Stimulated activated naive B cell treated with anti-CD40 and anti-IgM and Interleukin-4, amounts not matched to agents 10 μg/mL and 1 μg/mL and 100 μg/mL, for 72 hours (primary cell): ENCODE measurements at regions not wholly inside any gene's neighbourhood (a gene's known extent, or its start where the extent isn't known, plus 50 kb on each side); places are given as distances from the start of the nearest gene placed in this dataset.

Source experiments
- ATAC-seq, 2 donors: fragments of 150-1000 bp; cut with Tn5 transposase; replicated peaks; 2 replicates each; pipeline ENCODE4 v1.10.0; 2021; ENCODE audit warnings: moderate library complexity in 1 of 2
- DNase-seq: peaks from one replicate; pipeline ENCODE4 v3.0.0; 2021
- H3K27ac Mint-ChIP-seq: one replicate; pipeline ENCODE4 v1.8.0; 2022; ENCODE audit warnings: mild to moderate bottlenecking, mixed read lengths
- H3K27me3 Mint-ChIP-seq, 2 donors: one replicate each; pipeline ENCODE4 v1.8.0; 2022; ENCODE audit warnings: mixed read lengths in 2 of 2
- H3K36me3 Mint-ChIP-seq, 2 donors: one replicate each; pipeline ENCODE4 v1.8.0; 2022; ENCODE audit warnings: mixed read lengths in 2 of 2, mild to moderate bottlenecking in 1 of 2
- H3K4me1 Mint-ChIP-seq, 2 donors: one replicate each; pipeline ENCODE4 v1.8.0; 2022; ENCODE audit warnings: mixed read lengths in 2 of 2, mild to moderate bottlenecking in 1 of 2
- H3K4me3 Mint-ChIP-seq, 2 donors: one replicate each; pipeline ENCODE4 v1.8.0; 2022; ENCODE audit warnings: mild to moderate bottlenecking in 2 of 2, mixed read lengths in 2 of 2, moderate library complexity in 1 of 2
- H3K9me3 Mint-ChIP-seq, 2 donors: one replicate each; pipeline ENCODE4 v1.8.0; 2022; ENCODE audit warnings: mixed read lengths in 2 of 2, mild to moderate bottlenecking in 1 of 2

DNA sequence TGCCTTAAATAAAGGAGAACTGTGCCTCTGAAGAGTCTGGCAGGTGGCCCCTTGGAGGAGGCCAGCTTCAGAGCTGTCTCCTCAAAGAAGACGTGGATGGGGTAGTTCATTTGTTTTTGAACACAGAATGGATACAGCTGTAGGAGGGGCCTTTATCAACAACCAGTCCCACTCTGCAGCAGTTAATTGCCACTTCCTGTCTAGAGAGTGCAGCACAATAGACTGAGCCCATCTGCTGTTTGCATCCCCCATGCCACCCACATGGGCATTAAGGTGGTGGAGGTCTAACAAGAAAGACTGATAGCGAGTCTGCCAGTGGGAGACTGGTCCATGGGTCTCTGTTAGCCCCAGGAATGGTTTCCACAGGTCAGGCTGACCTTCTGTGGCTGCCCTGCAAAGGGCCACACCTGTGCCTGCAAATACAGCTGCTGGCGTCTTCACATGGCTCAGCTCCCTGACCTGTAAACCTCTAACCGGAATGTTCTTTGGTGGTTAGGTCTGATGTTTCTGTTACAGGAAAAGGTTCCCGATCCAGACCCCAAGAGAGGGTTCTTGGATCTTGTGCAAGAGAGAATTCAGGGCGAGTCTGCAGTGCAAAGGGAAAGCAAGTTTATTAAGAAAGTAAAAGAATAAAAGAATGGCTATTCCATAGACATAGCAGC is 153.3 kb upstream of the ITGA6 start:
- Mint-ChIP-seq H3K27me3 (peaks cover 14 to 18% of the 10 kb centered on the region in 2 donors), H3K36me3 (peaks cover 5 to 11% of the 10 kb centered on the region in 2 donors), H3K4me3 (no peak overlapping the region), H3K9me3 (peaks cover 8 to 12% of the 10 kb centered on the region in 2 donors), H3K4me1 (peaks cover 7 to 12% of the 10 kb centered on the region in 2 donors), H3K27ac (no peak overlapping the region)
- ATAC-seq (no peak), DNase-seq (no peak)

DNA sequence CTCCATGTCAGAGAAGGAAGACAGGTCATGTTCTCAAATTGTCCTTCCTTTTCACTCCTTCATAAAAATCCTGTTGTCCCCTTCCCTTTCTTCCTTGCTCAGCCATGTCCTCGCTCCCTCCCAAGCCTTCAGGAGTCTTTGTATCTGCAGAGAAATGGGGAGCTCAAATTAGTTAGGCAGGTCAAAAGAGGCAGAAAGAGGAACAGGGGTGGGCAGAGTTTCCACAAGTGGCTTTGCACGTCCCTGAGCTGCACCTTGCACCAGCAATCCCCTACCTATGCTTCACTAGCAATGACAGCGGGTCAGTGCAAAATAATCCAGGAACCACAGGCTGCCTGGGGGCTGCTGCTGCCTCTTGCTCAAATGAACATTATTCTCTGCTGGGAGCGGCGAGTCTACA is 152.1 kb upstream of the ITGA6 start:
- Mint-ChIP-seq H3K4me3 (no peak overlapping the region), H3K36me3 (peaks cover 5 to 11% of the 10 kb centered on the region in 2 donors), H3K27ac (no peak overlapping the region)

DNA sequence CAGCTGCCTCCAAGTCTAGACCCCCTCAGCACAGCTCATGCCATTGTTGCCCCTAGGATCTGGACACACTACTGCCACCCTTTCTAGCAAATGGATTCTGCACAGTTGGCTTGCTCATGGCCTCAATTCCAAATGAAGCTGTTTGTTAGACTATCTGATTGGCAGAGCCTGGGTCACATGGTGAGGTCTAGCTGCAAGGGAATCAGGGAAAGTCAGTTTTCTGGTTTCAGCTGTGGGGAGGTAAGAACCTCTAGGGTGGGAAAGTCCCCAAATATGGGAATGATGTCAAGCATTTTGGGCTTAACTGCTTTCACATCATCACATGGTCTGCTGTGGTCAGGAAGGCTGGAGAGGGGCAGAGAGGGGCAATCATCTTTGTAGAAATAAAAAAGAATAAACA is 150.4 kb upstream of the ITGA6 start:
- DNase-seq (no peak), ATAC-seq (no peak)
- Mint-ChIP-seq H3K4me1 (peaks cover 19 to 20% of the 10 kb centered on the region in 2 donors), H3K9me3 (peaks cover 8 to 12% of the 10 kb centered on the region in 2 donors), H3K27me3 (peaks cover 9 to 14% of the 10 kb centered on the region in 2 donors), H3K27ac (peak overlapping the region; percentile 38), H3K36me3 (peaks cover 5 to 11% of the 10 kb centered on the region in 2 donors), H3K4me3 (no peak overlapping the region)

More for the DNA sequence above, 152.1 kb upstream of the ITGA6 start:
- no peak for DNase-seq
- ATAC-seq = peak in 1 of 2 donors; percentile 46
- H3K9me3 Mint-ChIP-seq = peaks cover 8 to 12% of the 10 kb centered on the region in 2 donors
- peaks cover 14 to 18% of the 10 kb centered on the region in 2 donors for H3K27me3 Mint-ChIP-seq
- peaks cover 7 to 12% of the 10 kb centered on the region in 2 donors for H3K4me1 Mint-ChIP-seq

DNA sequence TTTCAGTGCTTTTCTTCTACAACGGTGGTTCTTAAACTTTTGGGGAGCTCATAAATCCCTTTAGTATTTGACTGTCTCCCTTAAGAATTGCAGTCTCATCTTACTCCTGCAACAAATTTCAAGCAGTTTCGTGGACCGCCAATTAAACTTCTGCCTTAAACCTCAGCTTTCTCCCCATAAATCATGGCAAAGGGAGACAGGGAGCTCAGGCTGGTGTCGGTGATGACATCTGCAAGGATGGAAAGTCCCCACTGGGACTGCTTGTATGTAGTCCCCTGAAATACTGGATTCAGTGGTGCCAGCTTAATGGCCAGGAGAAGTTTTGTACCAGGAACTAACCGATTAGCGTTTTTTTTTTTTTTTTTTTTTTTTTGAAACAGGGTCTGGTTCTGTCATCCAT is 148.7 kb upstream of the ITGA6 start:
- peaks cover 9 to 17% of the 10 kb centered on the region in 2 donors for H3K27me3 Mint-ChIP-seq
- H3K4me3 Mint-ChIP-seq = no peak overlapping the region
- ATAC-seq = no peak
- peaks cover 8 to 12% of the 10 kb centered on the region in 2 donors for H3K9me3 Mint-ChIP-seq
- peaks cover 5 to 11% of the 10 kb centered on the region in 2 donors for H3K36me3 Mint-ChIP-seq
- no peak for DNase-seq
- peaks cover 18 to 19% of the 10 kb centered on the region in 2 donors for H3K4me1 Mint-ChIP-seq
- H3K27ac Mint-ChIP-seq = no peak overlapping the region

DNA sequence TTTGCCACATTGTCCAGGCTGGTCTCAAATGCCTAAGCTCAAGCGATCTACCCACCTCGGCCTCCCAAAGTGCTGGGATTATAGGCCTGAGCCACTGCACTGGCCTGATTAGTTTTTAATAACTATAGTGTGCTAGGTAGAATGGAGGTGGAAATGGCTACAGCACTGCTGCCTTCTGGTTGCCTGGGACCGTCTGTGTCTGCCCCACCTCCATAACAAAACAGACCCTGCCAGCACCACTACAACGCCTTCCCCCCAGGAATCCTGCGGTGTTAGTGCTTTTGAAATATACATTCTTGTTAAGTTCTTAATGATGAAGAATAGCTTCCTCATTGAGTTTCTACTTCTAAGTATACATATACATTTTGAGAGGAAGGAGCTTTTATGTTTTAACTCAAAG is 148.2 kb upstream of the ITGA6 start:
- no peak overlapping the region for H3K4me3 Mint-ChIP-seq
- H3K4me1 Mint-ChIP-seq = peaks cover 18 to 19% of the 10 kb centered on the region in 2 donors
- ATAC-seq = no peak
- peaks cover 8 to 12% of the 10 kb centered on the region in 2 donors for H3K9me3 Mint-ChIP-seq
- peaks cover 9 to 17% of the 10 kb centered on the region in 2 donors for H3K27me3 Mint-ChIP-seq
- no peak overlapping the region for H3K27ac Mint-ChIP-seq
- no peak for DNase-seq
- H3K36me3 Mint-ChIP-seq = peaks cover 5 to 11% of the 10 kb centered on the region in 2 donors

DNA sequence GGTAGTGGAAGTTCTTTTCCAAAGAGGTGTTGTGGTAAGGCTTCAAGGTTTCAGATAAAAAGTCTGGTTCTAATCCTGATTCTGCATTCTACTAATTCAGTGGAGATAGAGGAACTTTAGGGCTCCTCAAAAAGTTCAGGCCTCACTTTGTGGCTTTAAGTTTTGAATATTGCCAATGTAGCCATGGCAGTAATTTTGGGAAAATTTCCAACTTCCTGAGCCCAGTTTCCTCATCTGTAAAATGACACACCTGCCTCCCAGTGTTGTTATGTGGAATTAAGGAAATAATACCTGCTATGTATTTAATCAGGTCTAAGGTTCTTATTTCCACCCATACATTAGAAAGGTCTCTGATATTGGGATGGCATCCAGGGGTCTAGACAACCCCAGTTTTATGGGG is 147.6 kb upstream of the ITGA6 start:
- no peak overlapping the region for H3K27ac Mint-ChIP-seq
- peaks cover 18 to 19% of the 10 kb centered on the region in 2 donors for H3K4me1 Mint-ChIP-seq
- H3K36me3 Mint-ChIP-seq = peaks cover 5 to 11% of the 10 kb centered on the region in 2 donors
- ATAC-seq (no peak), DNase-seq (no peak)
- peaks cover 8 to 12% of the 10 kb centered on the region in 2 donors for H3K9me3 Mint-ChIP-seq
- no peak overlapping the region for H3K4me3 Mint-ChIP-seq
- H3K27me3 Mint-ChIP-seq = peaks cover 9 to 17% of the 10 kb centered on the region in 2 donors

DNA sequence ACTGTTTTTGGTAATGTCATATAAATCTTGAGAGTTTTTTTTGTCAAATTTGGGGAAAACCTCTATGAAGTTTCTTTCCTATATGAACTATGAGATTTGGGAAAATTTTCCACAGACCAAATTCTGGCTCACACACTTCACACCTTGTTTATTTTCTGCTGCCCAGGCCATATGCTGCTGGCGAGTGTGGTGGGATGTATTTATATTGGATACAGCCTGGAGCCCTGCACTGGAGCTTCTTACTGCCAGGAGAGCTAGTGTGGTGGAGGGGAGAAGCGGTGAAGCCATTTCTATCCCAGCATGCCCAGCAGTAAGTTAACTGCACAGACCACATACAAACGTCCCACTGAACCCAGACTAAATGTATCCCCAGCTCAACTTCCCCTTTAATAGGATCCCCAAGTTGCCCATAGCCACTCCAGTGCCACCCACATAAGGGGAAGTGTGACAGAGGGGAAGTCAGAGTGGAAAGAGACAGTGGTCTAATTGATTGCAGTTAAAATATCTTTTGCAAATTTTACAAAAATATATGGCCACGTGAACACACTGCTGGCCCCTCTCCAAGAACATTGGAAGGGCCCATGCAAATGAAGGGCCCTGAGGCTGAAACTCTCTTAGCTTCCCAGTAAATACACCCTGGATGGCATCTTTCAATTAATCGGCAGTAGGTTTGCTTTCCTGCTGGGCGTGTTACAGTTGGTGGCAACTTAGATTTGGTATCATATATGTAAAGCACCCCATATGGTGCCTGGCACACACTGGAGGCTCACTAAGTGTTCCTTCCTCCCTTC is 146.6 kb upstream of the ITGA6 start:
- Mint-ChIP-seq H3K4me1 (peaks cover 12 to 13% of the 10 kb centered on the region in 2 donors), H3K27ac (peak overlapping the region; percentile 75), H3K4me3 (peak overlapping the region in 1 of 2 donors; percentile 8), H3K36me3 (peaks cover 5 to 11% of the 10 kb centered on the region in 2 donors), H3K27me3 (peaks cover 9 to 12% of the 10 kb centered on the region in 2 donors), H3K9me3 (peaks cover 8 to 12% of the 10 kb centered on the region in 2 donors)
- ATAC-seq = peak; percentile 96 to 97
- DNase-seq = peak; percentile 13

DNA sequence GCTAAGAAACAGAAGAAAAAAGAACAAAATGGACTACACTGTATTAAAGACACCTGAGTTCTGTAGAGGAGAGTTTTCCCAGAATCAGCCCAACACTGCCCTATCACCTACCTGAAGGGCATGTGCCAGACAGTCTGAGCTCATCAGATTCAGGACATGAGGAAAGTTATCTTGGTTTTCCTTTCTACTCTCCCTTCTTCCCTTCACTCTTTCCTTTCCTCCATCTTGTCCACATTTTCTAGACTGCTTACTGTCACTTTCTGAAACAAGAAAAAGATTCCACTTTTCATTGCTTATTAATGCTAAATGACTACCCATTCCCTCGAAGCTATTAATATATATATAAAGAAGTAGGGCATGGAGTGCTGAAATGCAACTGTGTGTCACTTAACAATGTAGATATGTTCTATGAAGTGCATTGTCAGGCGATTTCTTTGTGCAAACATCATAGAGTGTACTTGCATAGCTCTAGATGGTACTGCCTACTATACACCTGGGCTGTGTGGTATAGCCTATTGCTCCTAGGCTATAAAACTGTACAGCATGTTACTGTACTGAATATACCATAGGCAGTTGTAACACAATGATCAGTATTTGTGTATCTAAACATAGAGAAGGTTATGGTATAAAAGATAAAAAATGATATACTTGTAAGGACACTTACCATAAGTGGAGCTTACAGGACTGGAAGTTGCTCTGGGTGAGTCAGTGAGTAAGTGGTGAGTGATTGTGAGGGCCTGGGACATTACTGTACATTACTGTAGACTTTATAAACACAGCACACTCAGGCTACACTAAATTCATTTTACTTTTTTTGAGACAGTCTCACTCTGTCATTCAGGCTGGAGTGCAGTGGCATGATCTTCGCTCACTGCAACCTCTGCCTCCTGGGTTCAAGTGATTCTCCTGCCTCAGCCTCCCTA is 145.5 kb upstream of the ITGA6 start:
- Mint-ChIP-seq H3K27me3 (peaks cover 6 to 8% of the 10 kb centered on the region in 2 donors), H3K36me3 (peaks cover 4 to 6% of the 10 kb centered on the region in 2 donors), H3K4me1 (peaks cover 12% of the 10 kb centered on the region in 2 donors), H3K4me3 (no peak overlapping the region), H3K9me3 (peaks cover 4 to 7% of the 10 kb centered on the region in 2 donors), H3K27ac (no peak overlapping the region)
- ATAC-seq (no peak), DNase-seq (no peak)

DNA sequence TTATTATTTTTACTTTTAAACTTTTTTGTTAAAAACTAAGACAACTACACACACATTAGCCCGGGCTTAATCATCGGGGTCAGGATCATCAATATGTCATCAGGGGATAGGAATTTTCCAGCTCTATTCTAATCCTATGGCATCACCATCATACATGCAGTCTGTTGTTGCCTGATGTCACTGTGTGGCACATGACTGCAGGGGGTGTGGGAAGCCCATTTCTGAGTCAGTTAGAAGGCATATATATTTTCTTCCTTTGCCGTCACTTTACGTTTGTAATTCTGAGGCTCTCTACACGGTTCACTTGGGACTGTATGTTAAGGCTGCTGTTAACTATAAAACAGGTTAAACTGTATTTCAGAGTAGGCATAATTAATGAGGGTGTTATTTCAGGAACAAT is 144.4 kb upstream of the ITGA6 start:
- Mint-ChIP-seq H3K27me3 (peaks cover 0 to 4% of the 10 kb centered on the region in 2 donors), H3K4me3 (no peak overlapping the region), H3K4me1 (peaks cover 11 to 12% of the 10 kb centered on the region in 2 donors), H3K36me3 (no peaks in the 10 kb centered on the region), H3K9me3 (no peaks in the 10 kb centered on the region), H3K27ac (no peak overlapping the region)
- ATAC-seq = no peak
- DNase-seq = no peak

DNA sequence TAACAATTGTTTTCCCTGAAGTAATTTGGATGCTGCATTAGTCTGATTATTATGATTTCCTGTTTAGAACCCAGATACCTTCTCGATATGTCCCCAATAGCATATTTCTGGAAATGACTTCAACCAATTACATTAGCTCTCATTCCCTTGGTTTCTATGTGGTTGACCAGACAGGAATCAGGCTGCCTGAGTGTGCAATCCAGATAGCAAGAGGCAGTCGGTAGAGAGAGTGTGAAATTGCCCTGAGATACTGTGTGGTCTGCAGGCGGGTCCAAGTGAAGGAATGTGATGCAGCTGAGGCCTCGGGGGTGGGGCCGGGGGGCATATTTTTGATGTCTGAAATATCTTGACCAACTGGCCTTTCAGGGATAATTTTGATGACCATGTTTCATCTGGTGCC is 143.9 kb upstream of the ITGA6 start:
- DNase-seq = no peak
- Mint-ChIP-seq H3K9me3 (no peaks in the 10 kb centered on the region), H3K27ac (no peak overlapping the region), H3K4me3 (no peak overlapping the region), H3K4me1 (peaks cover 10 to 12% of the 10 kb centered on the region in 2 donors), H3K36me3 (no peaks in the 10 kb centered on the region), H3K27me3 (peaks cover 0 to 4% of the 10 kb centered on the region in 2 donors)
- no peak for ATAC-seq

DNA sequence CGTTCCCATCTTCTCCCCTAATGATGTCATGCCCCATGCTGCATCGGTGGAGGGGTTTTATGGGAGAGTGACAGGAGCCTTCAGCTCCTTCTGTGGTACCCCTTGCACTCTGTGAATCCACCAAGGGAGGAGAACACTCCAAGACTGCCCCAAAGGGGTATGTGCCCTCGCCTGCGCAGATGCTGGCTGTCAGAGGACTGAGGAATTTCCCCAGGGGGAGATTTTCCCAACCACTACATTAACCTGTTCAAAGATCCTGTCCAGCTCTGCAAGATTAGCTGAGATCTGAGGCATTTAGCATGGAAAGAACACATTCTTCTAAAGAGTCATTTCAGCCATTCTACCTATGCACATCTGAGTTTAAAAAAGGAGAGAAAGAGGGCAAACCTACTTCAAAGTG is 143.2 kb upstream of the ITGA6 start:
- Mint-ChIP-seq H3K4me3 (no peak overlapping the region), H3K36me3 (no peaks in the 10 kb centered on the region), H3K9me3 (no peaks in the 10 kb centered on the region), H3K4me1 (peaks cover 8 to 12% of the 10 kb centered on the region in 2 donors), H3K27ac (no peak overlapping the region), H3K27me3 (peaks cover 0 to 4% of the 10 kb centered on the region in 2 donors)
- DNase-seq (no peak), ATAC-seq (no peak)

DNA sequence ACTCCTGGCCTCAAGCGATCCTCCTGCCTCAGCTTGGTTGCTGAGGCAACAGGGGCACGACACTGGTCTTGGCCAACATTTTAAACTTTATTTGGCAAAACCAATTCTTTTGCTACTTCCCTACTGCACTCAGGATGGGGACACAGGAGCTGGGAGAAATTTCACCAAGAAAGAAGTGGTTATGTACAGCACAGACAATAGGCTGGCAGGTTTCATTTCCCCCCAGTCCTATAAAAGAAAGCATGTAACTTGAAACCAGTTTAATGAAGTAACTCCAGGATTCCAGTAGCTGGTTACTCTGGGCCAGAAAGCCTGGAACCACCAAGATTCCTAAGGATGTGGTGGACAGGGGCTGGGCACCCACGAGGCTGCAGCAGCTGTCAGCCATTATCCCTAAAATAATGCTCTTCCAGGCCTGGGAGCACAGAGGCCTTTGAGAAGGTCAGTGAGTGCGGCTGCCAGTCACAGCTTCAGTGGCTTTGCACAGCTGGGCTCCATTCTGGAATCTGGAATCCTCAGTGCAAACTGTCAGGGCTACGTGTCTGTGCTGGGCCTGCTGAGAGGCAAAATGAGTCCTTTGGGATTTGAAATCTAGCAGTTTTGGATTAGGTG is 142.3 kb upstream of the ITGA6 start:
- Mint-ChIP-seq H3K27ac (no peak overlapping the region), H3K27me3 (peaks cover 0 to 4% of the 10 kb centered on the region in 2 donors), H3K36me3 (no peaks in the 10 kb centered on the region), H3K4me1 (peaks cover 8 to 12% of the 10 kb centered on the region in 2 donors), H3K9me3 (no peaks in the 10 kb centered on the region), H3K4me3 (no peak overlapping the region)
- DNase-seq (no peak), ATAC-seq (no peak)

DNA sequence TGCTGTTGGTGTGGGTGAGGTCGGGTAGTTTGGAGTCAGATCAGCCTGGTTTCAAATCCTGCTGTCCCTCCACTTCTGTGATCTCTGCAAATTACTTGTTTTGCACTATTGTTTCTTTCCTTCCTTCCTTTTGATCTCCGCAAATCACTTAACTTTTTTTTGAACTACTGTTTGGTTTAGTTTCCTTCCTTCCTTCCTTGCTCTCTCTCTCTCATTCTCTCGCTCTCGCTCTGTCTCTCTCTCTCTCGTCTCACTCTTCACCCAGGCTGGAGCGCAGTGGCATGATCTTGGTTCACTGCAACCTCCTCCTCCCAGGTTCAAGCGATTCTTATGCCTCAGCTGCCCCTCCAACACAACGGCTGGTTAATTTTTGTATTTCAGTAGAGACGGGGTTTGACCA is 141.6 kb upstream of the ITGA6 start:
- Mint-ChIP-seq H3K27me3 (peaks cover 0 to 4% of the 10 kb centered on the region in 2 donors), H3K4me3 (no peak overlapping the region), H3K4me1 (peaks cover 5 to 8% of the 10 kb centered on the region in 2 donors), H3K36me3 (no peaks in the 10 kb centered on the region), H3K9me3 (no peaks in the 10 kb centered on the region), H3K27ac (no peak overlapping the region)
- no peak for ATAC-seq
- DNase-seq = no peak
